ENCODE measurements at regions not wholly inside any gene's neighbourhood (a gene's known extent, or its start where the extent isn't known, plus 50 kb on each side); places are given as distances from the start of the nearest gene placed in this dataset.

DNA sequence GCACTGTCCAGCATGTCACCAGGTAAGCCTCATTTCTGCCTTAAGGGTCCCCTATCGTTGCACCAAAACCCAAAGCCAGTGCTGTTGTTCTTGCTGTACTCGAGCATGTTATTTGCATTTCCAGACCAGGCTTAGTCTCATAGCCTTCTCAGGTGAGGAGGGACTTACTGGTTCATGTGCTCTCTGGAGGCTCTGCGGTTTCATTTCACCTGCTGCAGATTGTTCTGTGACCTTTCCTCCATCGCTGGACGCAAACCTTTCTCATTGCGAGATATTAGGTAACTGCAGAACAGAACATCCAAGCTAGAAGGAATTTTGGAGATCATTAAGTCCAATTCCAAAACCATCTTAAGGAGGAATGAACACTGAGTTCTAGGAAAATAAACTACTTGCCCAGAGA lies 187.3 kb upstream of the BCL6 start:
- Histone ChIP-seq H3K36me3 (no peaks in the 10 kb centered on the region), H3K4me3 (no peak overlapping the region), H3K27me3 (replicated peaks in 1 of 7) (no peaks in the 10 kb centered on the region), H3K9me3 (no peaks in the 10 kb centered on the region), H3K4me1 (peaks cover 0 to 29% (median 14%) of the 10 kb centered on the region in 6 donors), H3K27ac (no peak overlapping the region)
- TF ChIP-seq, protein P1, sequence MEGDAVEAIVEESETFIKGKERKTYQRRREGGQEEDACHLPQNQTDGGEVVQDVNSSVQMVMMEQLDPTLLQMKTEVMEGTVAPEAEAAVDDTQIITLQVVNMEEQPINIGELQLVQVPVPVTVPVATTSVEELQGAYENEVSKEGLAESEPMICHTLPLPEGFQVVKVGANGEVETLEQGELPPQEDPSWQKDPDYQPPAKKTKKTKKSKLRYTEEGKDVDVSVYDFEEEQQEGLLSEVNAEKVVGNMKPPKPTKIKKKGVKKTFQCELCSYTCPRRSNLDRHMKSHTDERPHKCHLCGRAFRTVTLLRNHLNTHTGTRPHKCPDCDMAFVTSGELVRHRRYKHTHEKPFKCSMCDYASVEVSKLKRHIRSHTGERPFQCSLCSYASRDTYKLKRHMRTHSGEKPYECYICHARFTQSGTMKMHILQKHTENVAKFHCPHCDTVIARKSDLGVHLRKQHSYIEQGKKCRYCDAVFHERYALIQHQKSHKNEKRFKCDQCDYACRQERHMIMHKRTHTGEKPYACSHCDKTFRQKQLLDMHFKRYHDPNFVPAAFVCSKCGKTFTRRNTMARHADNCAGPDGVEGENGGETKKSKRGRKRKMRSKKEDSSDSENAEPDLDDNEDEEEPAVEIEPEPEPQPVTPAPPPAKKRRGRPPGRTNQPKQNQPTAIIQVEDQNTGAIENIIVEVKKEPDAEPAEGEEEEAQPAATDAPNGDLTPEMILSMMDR (IDR thresholded peaks at IDR 0.05 in 8 of 11, conservative IDR thresholded peaks at IDR 0.05 in 3 of 11), result no peak
- no peak for TF ChIP-seq POLR2A (IDR thresholded peaks at IDR 0.05)
- TF ChIP-seq POLR2AphosphoS5 (IDR thresholded peaks at IDR 0.05), result no peak
- intact Hi-C loops (cut with DNase I; ENCODE audit: low total_unique reads), result no loop called here
- 81 to 94% (median 87%) methylated on average over 6 of the region's 6 CpGs for WGBS, 5 donors
- no peak for DNase-seq

GRCh38 chr3:187935623-187936156 lies 190.4 kb upstream of the BCL6 start:
- no peaks in the 10 kb centered on the region for H3K36me3 ChIP-seq
- peak; percentile 88 for DNase-seq
- WGBS, 5 donors, result 43 to 56% (median 55%) methylated on average over 16 to 17 of the region's 17 CpGs
- no peaks in the 10 kb centered on the region for H3K9me3 ChIP-seq
- no peak for TF ChIP-seq POLR2A (IDR thresholded peaks at IDR 0.05)
- peak in 2 of 3 donors; percentile 46 to 55 for TF ChIP-seq POLR2AphosphoS5 (IDR thresholded peaks at IDR 0.05)
- H3K27me3 ChIP-seq (replicated peaks in 1 of 7), result no peaks in the 10 kb centered on the region
- intact Hi-C loops (cut with DNase I; ENCODE audit: low total_unique reads), result no loop called here
- peaks cover 0 to 32% (median 16%) of the 10 kb centered on the region in 6 donors for H3K4me1 ChIP-seq
- H3K4me3 ChIP-seq, result peak overlapping the region in 1 of 8 donors; percentile 41
- peak overlapping the region; percentile 27 to 86 (median 66) for H3K27ac ChIP-seq

DNA sequence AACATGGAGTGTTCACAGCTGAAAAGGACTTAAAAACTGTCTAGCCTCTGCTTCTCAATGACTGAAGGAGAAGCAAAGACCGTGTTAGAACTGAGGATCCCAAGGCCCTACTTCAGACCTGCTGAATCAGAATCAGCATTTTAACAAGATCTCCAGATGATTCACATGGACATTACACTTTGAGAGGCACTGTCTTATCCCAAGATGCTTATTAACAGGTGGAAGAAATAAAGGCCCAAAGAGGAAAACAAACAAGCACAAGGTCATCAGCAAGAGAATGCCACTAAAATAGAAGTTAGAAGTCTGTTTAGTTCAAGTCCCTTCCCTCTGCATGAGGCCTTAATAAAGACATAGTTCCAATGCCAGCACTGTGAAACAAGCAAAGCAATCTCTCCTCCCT lies 191.4 kb upstream of the BCL6 start:
- intact Hi-C loops (cut with DNase I; ENCODE audit: low total_unique reads), result no loop called here
- no peaks in the 10 kb centered on the region for H3K27me3 ChIP-seq (replicated peaks in 1 of 7)
- DNase-seq, result no peak
- 86 to 92% (median 91%) methylated on average over 1 of the region's 1 CpG for WGBS, 5 donors
- no peak for TF ChIP-seq POLR2AphosphoS5 (IDR thresholded peaks at IDR 0.05)
- TF ChIP-seq POLR2A (IDR thresholded peaks at IDR 0.05), result no peak
- TF ChIP-seq, protein P1 (IDR thresholded peaks at IDR 0.05 in 8 of 11, conservative IDR thresholded peaks at IDR 0.05 in 3 of 11), result no peak
- no peak overlapping the region for H3K27ac ChIP-seq
- H3K4me1 ChIP-seq, result peaks cover 0 to 32% (median 16%) of the 10 kb centered on the region in 6 donors
- no peak overlapping the region for H3K4me3 ChIP-seq
- no peaks in the 10 kb centered on the region for H3K9me3 ChIP-seq
- H3K36me3 ChIP-seq, result no peaks in the 10 kb centered on the region

- no peaks in the 10 kb centered on the region for H3K9me3 ChIP-seq
- TF ChIP-seq, protein P1 (IDR thresholded peaks at IDR 0.05 in 8 of 11, conservative IDR thresholded peaks at IDR 0.05 in 3 of 11), result no peak
- TF ChIP-seq POLR2AphosphoS5 (IDR thresholded peaks at IDR 0.05) (no peak), POLR2A (IDR thresholded peaks at IDR 0.05) (no peak)
- intact Hi-C loops (cut with DNase I; ENCODE audit: low total_unique reads), result no loop called here
- H3K27me3 ChIP-seq (replicated peaks in 1 of 7), result no peaks in the 10 kb centered on the region
- DNase-seq, result no peak
- peaks cover 0 to 57% (median 29%) of the 10 kb centered on the region in 6 donors for H3K4me1 ChIP-seq
- 85 to 92% (median 86%) methylated on average over 2 of the region's 2 CpGs for WGBS, 5 donors
- peak overlapping the region in 1 of 8 donors; percentile 78 for H3K27ac ChIP-seq
- H3K36me3 ChIP-seq, result no peaks in the 10 kb centered on the region
- no peak overlapping the region for H3K4me3 ChIP-seq
These were observed 194.6 kb upstream of the BCL6 start for GRCh38 chr3:187939891-187940290.

All from spleen (tissue), 11 donors.